T-helper 1 cell treated with Interleukin-12 subunit alpha and Interleukin-12 subunit beta and Interleukin-4 antibody, amounts not matched to agents 30 μg/mL and 1 μg/mL, for 36 hours (primary cell): ENCODE measurements at regions not wholly inside any gene's neighbourhood (a gene's known extent, or its start where the extent isn't known, plus 50 kb on each side); places are given as distances from the start of the nearest gene placed in this dataset.

Experiments
- H3K27ac Mint-ChIP-seq: one replicate; pipeline ENCODE4 v1.8.0; 2021; ENCODE audit warnings: mild to moderate bottlenecking, mixed read lengths
- H3K27me3 Mint-ChIP-seq: one replicate; pipeline ENCODE4 v1.8.0; 2021; ENCODE audit warnings: low read depth, mixed read lengths
- H3K36me3 Mint-ChIP-seq: one replicate; pipeline ENCODE4 v1.8.0; 2021; ENCODE audit warnings: low read depth, mixed read lengths
- H3K4me1 Mint-ChIP-seq: one replicate; pipeline ENCODE4 v1.8.0; 2021; ENCODE audit warnings: low read depth, mixed read lengths
- H3K4me3 Mint-ChIP-seq: one replicate; pipeline ENCODE4 v1.8.0; 2021; ENCODE audit warnings: mild to moderate bottlenecking, moderate library complexity, mixed read lengths
- H3K9me3 Mint-ChIP-seq: one replicate; pipeline ENCODE4 v1.8.0; 2021; ENCODE audit warnings: mixed read lengths

GRCh38 chr17:36869856-36870719, 67.2 kb upstream of the LHX1 start:
- Mint-ChIP-seq H3K4me1 (no peaks in the 10 kb centered on the region), H3K9me3 (no peaks in the 10 kb centered on the region), H3K27me3 (no peaks in the 10 kb centered on the region), H3K4me3 (no peak overlapping the region), H3K27ac (no peak overlapping the region), H3K36me3 (no peaks in the 10 kb centered on the region)

DNA sequence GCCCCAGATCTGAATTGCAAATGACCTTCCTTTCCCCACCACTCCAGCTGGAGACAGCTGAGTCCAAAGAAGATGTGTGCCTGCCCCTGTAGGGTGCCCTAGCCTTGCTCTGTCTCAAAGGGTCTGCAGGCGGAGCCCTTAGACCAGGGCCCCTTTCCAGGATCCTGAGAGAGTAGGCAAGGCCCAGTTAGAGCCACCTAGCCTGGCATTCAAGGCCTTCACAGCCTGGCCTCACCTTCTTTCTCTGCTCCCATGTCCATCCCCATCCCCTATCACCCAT, 66.6 kb upstream of the LHX1 start:
- Mint-ChIP-seq H3K36me3 (no peaks in the 10 kb centered on the region), H3K27me3 (no peaks in the 10 kb centered on the region), H3K9me3 (no peaks in the 10 kb centered on the region), H3K4me3 (no peak overlapping the region), H3K4me1 (no peaks in the 10 kb centered on the region), H3K27ac (no peak overlapping the region)

- H3K9me3 Mint-ChIP-seq = peaks cover under 1% of the 10 kb centered on the region
- H3K36me3 Mint-ChIP-seq = no peaks in the 10 kb centered on the region
- no peaks in the 10 kb centered on the region for H3K4me1 Mint-ChIP-seq
- H3K27ac Mint-ChIP-seq = no peak overlapping the region
- no peak overlapping the region for H3K4me3 Mint-ChIP-seq
- no peaks in the 10 kb centered on the region for H3K27me3 Mint-ChIP-seq
These were observed 61.5 kb upstream of the LHX1 start for GRCh38 chr17:36875698-36876293.

DNA sequence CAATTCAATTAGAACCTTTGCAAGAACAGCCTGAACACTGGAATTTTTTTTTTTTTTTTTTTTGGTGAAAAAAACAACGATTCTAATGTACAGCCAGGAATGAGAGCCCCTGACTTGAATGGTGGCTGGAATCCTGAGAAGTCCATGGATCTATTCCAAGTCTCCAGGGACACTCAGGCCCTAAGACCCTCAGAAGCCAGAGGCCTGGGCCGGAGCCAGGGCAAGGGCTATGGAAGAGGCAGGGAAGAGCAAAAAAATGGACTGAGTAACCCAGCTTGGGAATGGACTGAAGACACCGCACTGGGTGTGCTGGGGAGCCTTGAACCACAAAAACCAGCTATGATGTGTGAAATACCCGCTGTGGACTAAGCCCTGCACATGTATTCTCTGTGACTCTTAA, 60.3 kb upstream of the LHX1 start:
- Mint-ChIP-seq H3K27me3 (peaks cover under 1% of the 10 kb centered on the region), H3K4me1 (no peaks in the 10 kb centered on the region), H3K9me3 (peaks cover 7% of the 10 kb centered on the region), H3K27ac (no peak overlapping the region), H3K4me3 (no peak overlapping the region), H3K36me3 (no peaks in the 10 kb centered on the region)

GRCh38 chr17:36877771-36878170, 59.5 kb upstream of the LHX1 start:
- H3K27me3 Mint-ChIP-seq = peaks cover 8% of the 10 kb centered on the region
- H3K36me3 Mint-ChIP-seq = no peaks in the 10 kb centered on the region
- no peak overlapping the region for H3K27ac Mint-ChIP-seq
- H3K9me3 Mint-ChIP-seq = peaks cover 14% of the 10 kb centered on the region
- no peak overlapping the region for H3K4me3 Mint-ChIP-seq
- no peaks in the 10 kb centered on the region for H3K4me1 Mint-ChIP-seq

- Mint-ChIP-seq H3K27ac (no peak overlapping the region), H3K9me3 (peaks cover 14% of the 10 kb centered on the region), H3K4me3 (no peak overlapping the region), H3K36me3 (no peaks in the 10 kb centered on the region), H3K4me1 (no peaks in the 10 kb centered on the region), H3K27me3 (peaks cover 8% of the 10 kb centered on the region)
These were observed 59.1 kb upstream of the LHX1 start for GRCh38 chr17:36878216-36878615.

DNA sequence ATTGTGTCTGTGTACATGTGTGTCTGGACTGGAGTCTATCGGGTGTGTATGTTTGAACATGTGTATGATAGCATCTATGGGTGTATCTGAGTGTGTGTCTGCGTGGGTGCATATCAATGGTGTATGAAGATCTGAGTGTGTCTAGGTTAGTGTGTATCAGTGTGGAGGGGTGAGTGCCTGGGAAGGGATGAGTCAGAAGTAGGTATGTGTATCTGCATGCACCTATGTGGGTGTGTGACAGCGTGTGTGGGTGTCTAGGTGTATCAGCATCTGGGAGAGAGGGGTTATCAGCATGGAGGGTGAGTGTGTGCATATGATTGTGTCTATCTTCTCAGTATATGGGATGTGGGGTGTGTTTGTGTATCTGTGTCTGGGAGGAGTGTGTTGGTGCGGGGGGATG, 58.2 kb upstream of the LHX1 start:
- Mint-ChIP-seq H3K4me1 (no peaks in the 10 kb centered on the region), H3K27me3 (peaks cover 8% of the 10 kb centered on the region), H3K27ac (no peak overlapping the region), H3K9me3 (peaks cover 14% of the 10 kb centered on the region), H3K4me3 (no peak overlapping the region), H3K36me3 (no peaks in the 10 kb centered on the region)

- H3K27ac Mint-ChIP-seq = no peak overlapping the region
- peaks cover 14% of the 10 kb centered on the region for H3K9me3 Mint-ChIP-seq
- no peaks in the 10 kb centered on the region for H3K36me3 Mint-ChIP-seq
- no peak overlapping the region for H3K4me3 Mint-ChIP-seq
- H3K27me3 Mint-ChIP-seq = peaks cover 12% of the 10 kb centered on the region
- no peaks in the 10 kb centered on the region for H3K4me1 Mint-ChIP-seq
These were observed 57.6 kb upstream of the LHX1 start for GRCh38 chr17:36879624-36880131.

DNA sequence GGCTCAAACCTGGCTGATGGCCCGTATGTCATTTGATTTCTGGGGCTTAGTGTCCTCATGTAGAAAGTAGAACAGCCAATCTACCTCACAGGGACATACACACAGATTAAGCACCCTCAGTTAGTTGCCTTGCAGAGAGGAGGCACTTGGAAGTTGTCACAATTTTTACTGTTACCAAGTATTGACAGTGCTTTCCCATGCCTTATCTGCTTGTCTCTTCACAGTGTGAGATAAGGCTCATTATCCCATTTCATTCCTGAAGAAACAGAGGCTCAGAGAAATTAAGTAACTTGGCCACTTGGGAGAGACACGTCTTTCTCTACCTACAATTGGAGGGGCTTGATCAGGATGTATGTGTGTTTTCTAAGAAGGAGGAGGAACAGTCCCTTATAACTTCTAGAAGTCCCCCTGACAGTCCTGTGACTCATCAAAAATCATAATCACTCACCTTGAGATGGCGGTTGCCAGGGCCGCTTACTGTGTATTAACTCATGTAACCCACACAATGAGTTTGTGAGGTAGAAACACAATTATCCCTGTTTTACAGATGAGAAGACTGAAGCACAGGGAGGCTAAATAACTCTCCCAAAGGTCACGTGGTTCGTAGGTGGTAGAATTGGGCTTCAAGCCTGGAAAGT, 56.9 kb upstream of the LHX1 start:
- Mint-ChIP-seq H3K4me1 (no peaks in the 10 kb centered on the region), H3K27me3 (peaks cover 14% of the 10 kb centered on the region)

DNA sequence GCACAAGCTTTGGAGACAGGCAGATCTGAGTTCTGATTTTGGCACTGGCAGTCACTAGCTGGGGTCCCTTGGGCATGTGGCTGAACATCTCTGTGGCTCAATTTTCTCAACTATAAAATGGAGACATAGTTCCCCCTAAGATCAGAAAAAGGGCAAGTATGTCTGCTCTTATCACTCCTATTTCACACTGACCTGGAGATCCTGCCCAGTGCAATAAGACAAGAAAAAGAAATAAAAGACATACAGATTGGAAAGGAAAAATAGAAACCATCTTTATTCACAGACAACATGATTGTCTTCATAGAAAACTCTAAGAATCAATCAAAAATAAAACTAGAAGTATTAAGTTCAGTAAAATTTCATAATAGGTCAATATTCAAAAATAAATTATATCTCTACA, 56.0 kb upstream of the LHX1 start:
- Mint-ChIP-seq H3K27ac (no peak overlapping the region), H3K27me3 (peaks cover 18% of the 10 kb centered on the region), H3K9me3 (peaks cover 14% of the 10 kb centered on the region), H3K4me3 (no peak overlapping the region), H3K4me1 (no peaks in the 10 kb centered on the region), H3K36me3 (no peaks in the 10 kb centered on the region)

More for the DNA sequence above, 56.9 kb upstream of the LHX1 start:
- Mint-ChIP-seq H3K4me3 (no peak overlapping the region), H3K27ac (no peak overlapping the region), H3K36me3 (no peaks in the 10 kb centered on the region), H3K9me3 (peaks cover 14% of the 10 kb centered on the region)

DNA sequence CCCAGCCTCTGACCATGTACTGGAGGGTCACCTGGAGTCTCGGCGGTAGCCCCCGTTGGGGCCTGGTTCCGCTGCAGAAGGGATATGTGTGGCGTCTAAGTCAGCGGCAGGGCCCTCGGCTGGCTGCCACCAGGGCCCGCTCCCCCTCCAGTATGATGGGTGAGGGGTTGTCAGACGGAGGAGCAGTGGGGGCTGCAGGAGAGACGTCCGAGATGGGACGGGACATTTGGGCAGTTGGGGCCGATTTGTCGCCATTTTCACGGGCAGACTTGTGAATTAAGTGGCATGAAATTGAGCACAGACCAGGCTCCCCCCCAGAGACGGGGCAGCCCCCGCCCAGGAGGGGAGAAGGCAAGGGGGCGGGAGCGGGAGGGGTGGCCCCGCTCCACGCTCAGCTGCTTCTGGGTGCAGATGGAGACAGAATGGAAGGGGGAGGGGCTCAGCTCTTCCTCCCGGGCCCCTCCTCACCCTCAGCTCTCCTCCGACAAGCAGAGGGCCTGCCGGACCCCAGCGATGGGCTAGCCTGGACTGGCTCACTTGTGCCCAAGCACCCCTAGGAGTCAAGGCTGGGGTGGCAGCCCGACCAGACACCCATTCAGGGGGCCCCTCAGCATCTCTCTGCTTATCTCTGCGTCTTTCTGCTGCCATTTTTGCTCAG, 52.7 kb upstream of the LHX1 start:
- H3K4me1 Mint-ChIP-seq = no peaks in the 10 kb centered on the region
- no peak overlapping the region for H3K27ac Mint-ChIP-seq
- H3K4me3 Mint-ChIP-seq = no peak overlapping the region
- H3K9me3 Mint-ChIP-seq = peaks cover 14% of the 10 kb centered on the region
- H3K36me3 Mint-ChIP-seq = no peaks in the 10 kb centered on the region
- peaks cover 30% of the 10 kb centered on the region for H3K27me3 Mint-ChIP-seq

- Mint-ChIP-seq H3K9me3 (peaks cover 14% of the 10 kb centered on the region), H3K4me1 (no peaks in the 10 kb centered on the region), H3K27me3 (peaks cover 30% of the 10 kb centered on the region), H3K36me3 (no peaks in the 10 kb centered on the region), H3K27ac (no peak overlapping the region), H3K4me3 (no peak overlapping the region)
These were observed 52.0 kb upstream of the LHX1 start for GRCh38 chr17:36885153-36885735.

- no peak overlapping the region for H3K4me3 Mint-ChIP-seq
These were observed 51.4 kb upstream of the LHX1 start for GRCh38 chr17:36885771-36886377.

More at GRCh38 chr17:36885771-36886377, 51.4 kb upstream of the LHX1 start:
- no peak overlapping the region for H3K27ac Mint-ChIP-seq
- peaks cover 30% of the 10 kb centered on the region for H3K27me3 Mint-ChIP-seq
- peaks cover 13% of the 10 kb centered on the region for H3K9me3 Mint-ChIP-seq
- no peaks in the 10 kb centered on the region for H3K36me3 Mint-ChIP-seq
- no peaks in the 10 kb centered on the region for H3K4me1 Mint-ChIP-seq
